ENCODE measurements at regions not wholly inside any gene's neighbourhood (a gene's known extent, or its start where the extent isn't known, plus 50 kb on each side); places are given as distances from the start of the nearest gene placed in this dataset.
"Not testable (repeated sequence)": the region's sequence is repeated elsewhere in the genome, so short reads cannot be mapped to it uniquely, and the experiment has no call there.

DNA sequence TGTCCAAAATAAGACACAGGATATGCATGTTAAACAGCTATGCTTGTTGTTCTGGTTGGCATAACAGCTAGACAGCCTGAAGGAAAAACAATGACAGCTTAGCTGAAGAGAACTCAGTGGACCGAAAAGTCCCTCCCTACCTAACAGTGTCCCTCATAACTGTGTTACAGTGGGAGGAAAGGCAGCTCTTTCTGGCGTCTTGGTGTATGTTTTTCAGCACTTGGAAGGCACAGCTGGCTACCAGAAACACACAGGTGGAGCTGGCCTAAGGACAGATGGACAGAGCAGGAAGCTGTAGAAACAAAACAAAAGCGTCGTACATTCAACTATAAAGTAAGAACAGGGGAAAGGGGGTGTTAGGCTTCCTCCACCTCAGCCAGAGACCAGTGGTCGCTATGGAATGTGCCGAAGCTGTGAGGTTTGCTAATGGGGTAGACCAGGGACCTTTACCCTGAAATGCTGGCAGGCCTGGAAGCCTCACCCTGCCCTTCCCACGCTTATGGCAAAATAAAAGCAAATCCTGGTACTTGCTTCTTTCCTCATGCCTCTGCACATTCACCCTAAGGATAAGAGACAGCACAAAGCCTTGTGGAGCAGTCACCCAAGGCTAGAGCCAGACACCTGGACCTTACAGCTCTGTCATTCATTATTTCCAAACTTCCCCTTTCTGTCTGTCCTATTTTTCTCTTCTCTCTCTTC lies 103.5 kb upstream of the TRIB2 start:
- DNase-seq: no peak

DNA sequence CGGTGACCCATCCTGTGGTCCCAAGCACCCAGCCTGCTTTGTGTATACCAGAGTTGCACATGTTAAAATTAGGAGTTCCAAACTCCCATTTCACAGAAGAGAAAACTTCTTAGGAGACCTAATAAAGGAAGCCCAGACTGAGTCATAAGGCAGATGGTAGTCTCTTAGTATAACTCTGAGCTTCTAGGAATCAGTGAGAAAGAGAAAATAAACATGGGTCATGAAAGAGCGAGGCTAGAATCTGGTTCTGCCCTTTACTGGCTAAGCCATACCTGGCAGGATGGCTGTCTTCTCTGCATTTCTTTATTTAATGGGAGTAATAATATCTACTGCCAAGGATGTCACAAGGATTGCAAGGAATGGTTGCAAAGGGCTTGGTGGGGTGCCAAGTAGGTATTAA lies 101.2 kb upstream of the TRIB2 start:
- no peak for DNase-seq

DNA sequence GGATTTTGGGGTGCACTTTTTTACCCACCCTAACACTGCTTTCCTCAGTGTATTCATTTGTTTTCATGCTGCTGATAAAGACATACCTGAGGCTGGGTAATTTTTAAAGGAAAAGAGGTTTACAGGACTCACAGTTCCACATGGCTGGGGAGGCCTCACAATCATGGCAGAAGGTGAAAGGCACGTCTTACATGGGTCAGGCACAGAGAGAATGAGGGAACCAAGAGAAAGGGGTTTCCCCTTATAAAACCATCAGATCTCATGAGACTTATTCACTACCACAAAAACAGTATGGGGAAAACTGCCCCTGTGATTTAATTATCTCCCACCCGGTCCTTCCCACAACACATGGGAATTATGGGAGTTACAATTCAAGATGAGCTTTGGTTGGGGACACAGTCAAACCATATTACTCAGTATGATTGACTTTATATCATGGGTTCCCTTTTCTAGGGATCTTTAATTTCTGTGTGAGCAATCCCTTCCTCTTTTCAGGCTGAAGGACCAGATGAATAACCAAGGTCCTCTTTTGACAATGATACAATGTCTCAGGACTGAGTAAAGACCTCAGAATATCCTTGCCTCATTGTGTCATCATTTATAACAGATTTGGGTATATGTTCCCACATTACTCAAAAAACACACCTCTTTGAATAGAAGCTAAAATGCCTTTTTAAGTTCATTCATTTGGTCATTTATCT lies 100.1 kb upstream of the TRIB2 start:
- no peak for DNase-seq

DNA sequence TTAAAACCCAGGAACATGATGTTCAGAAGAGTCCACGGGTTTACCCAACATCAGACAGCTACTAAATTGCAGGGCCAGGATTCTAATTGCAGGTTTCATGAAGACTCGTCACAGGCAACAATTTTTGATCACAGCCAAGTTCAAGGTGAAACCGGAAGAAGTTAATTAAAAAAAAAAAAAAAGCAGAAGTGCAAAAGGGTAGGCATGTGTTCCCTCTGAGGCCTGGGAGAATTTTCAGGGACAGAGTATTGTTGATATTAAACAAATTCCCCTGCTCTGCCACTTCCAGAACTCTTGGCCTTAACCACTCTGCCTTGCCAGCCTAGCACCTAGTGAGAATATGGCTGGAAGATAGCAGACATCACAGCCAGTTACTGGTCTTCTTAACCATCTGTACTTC lies 99.4 kb upstream of the TRIB2 start:
- DNase-seq: no peak

DNA sequence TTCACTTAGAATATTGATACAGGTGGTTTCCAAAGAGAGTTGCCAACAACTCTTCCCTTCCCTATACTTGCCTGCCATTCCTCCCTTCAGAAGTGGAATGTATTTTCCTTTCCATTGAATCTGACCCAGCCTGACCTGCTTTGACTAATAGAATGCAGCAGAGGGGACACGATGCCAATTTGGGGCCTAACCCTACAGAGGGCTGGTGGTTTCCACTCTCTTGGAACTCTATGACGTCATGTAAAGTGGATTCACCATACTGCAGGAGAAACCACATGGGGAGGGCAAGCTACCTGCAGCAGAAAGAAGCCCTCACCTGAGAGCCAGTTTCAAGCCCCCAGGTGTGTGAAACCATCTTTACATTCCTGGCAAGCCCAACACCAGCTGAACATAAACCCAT lies 98.9 kb upstream of the TRIB2 start:
- no peak for DNase-seq

DNA sequence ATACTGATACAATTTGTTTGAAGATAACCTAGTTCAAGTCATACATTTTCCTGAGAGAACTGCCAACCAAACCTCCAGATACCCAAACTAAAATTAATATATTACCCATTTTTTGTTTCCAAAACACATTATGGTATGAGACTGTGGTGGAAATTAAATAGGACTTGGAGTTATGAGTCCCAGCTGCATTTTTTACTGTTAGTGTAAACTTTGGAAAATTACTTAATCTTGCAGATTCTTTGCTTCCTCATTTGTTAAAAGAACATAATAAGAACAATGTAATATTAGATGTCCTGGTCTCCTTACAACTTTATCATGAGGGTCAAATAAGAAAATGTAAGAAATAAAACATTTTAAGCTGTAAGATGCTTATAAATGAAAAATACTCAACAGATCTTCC lies 98.2 kb upstream of the TRIB2 start:
- DNase-seq: no peak

DNA sequence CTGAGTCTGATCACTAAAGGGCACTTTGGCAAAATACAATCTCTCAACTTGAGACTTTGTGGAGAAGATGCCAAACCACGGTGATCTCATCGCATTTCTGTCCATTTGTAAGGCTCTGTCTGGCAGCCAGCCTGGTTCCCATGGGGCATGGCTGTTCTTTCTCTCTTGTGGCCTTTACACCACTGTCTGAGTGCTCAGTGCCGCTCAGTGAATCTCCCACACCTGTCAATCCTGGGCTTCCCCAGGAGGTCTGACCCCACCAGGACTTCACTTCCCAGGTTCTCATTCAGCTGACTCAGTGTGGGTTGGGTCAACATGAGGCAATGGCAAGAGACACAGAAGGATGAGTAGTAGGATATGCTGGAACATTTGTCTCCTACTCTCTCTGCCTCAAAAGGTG lies 96.8 kb upstream of the TRIB2 start:
- DNase-seq: no peak

DNA sequence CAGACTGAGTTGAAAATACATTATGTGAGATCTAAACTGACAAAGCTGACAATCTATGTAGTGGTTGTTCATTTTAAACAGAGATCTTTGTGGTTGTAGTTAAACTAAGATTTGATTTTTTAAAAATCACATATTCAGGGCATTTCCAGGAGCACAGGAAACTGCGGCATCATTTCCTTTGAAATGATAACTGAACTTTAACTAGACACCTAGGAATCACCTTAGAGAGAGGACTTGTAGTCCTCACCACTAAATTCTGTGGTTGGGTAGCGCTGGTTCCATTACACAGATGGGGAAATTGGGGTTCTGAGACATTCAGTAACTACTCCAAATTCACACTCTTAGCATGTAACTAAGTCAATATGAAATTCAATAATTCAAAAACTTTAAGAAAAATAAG lies 96.0 kb upstream of the TRIB2 start:
- DNase-seq: no peak

DNA sequence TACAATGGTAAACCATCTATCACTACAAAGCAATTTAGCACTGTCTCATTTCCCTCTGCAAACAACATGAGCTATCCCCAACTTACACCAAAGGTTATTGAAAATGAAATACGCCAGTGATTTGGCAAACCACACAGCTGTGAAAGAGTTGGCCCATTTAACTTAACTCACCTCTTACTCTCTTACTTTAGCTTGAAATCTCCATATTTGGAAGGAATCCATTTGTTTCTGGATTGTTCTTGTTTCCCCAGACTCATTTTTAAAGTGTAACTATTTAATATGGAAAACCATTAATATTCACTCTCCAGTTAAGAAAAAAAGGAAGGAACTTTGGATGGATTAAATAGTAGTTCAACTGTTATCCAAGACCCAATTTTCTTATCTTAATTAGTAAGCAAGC lies 93.7 kb upstream of the TRIB2 start:
- no peak for DNase-seq

DNA sequence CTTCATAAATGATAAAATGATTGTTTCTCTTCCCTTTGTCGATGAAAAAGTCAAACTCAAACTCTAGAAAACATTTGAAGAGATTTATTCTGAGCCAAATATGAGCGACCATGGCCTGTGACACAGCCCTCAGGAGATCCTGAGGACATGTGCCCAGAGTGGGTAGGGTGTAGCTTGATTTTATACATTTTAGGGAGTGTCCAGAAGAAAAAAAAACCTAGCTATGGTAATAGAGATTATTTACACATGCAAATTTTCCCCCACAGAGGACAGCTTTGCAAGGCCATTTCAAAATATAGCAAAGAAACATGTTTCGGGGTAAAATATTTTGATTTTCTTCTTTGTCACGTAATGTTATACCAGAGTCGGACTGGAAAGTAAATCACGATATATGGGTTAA lies 92.4 kb upstream of the TRIB2 start:
- DNase-seq: no peak

DNA sequence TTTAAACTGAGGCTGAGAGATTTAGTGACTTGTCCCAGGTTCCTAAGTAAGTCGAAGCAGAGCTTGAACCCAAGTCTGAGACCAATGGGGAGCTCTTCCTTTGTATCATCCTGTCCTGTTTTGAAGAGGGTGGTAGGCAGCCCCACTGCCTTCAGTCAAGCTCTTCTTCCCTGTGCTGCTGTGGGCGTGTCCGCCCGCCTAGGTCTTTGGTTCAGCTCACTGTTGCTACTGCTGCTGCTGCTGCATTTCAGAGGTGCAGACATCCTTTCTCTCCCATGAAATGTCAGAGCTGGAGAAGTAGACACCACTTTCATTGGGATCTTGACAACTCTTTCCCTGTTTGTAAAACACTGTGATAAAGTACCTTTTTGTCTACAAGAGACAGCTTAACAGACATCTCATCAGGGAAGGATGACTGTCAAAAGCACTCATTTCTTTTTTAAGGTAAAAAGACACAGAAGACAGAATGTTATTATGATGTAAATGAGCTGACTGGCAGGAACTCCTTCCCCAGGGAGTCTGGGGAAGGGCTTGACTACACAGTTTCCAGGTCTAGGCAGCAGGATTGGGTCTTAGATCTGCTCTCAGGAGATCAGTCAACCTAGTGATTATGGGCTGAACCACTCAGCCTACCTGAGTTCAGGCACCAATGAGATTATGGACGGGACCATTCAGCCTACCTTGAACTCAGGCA lies 91.7 kb upstream of the TRIB2 start:
- no peak for DNase-seq

DNA sequence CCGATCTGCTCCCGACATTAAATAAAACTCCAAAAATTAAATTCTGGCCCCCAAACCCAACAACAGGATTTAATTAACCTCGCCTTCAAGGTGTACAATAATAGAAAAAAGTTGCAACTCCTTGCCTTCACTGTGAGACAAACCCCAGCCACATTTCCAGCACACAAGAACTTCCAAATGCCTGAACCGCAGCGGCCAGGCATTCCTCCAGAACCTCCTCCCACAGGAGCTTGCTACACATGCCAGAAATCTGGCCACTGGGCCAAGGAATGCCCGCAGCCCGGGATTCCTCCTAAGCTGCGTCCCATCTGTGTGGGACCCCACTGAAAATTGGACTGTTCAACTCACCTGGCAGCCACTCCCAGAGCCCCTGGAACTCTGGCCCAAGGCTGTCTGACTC lies 88.2 kb upstream of the TRIB2 start:
- not testable (repeated sequence) for DNase-seq

DNA sequence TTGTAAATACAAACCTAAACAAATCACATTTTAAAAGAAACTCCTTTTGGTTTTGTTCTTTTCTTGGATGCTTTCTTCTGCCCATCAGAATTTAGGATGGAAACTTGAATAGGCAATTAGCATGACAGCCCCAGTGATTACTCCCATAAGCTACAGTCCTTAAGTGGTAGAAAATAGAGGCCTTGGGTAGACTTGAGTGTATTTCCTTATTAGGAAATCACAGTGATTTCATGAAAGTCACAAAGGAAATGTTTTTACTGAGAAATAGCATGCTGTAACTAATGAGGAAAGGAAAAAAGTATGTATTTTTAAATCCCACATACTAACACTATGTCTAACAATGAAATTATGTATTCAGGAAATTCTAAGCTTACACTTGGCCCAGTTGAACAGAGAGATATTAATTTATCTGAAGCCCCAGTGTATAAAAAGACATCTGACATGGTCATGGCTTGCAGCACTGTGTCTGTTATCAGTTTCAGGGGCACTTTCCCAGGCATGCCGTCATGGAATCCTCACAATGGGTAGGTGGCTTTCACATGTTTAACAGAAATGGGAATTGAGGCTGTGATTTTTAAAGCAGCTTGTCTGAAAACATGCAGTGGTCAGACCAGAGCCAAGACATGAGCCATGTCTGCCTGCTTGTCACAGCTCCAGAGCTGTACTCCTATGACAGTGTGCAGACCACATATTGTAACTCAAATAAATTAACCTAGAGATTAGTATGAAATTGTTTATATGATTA lies 79.7 kb upstream of the TRIB2 start:
- no peak for DNase-seq

DNA sequence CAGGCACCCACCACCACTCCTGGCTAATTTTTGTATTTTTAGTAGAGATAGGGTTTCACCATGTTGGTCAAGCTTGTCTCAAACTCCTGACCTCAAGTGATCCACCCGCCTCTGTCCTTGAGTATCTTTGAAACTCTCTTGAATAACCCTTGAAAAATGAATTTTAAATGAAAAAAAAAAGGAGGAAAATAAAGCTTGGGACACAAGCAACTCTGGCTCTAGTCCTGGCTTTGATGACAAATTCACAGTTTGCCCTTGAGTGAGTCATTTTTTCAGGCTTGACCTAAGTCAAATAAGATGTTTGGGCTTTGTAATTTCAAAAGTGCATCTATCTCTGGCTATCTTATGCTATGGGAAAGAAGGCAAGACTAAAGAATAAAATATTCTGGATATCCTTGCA lies 79.0 kb upstream of the TRIB2 start:
- DNase-seq: no peak

DNA sequence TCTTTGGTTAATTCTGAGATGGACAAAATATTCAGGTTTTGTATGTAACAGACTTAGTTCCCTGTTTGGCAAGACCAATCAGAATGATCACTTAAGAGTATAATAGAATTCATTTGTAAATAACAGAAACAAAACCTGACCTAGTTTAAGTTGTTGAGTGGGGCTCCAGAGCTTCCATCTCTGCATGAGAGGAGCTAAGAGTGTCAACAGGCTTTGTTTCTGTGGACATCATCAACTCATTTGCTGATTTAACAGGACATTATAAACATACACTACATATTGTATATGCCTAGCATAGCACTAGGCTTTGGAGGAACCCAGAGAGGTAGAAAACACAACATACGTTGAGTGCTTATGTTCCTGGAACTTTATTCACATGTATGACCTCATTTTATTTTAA lies 75.3 kb upstream of the TRIB2 start:
- DNase-seq: no peak

DNA sequence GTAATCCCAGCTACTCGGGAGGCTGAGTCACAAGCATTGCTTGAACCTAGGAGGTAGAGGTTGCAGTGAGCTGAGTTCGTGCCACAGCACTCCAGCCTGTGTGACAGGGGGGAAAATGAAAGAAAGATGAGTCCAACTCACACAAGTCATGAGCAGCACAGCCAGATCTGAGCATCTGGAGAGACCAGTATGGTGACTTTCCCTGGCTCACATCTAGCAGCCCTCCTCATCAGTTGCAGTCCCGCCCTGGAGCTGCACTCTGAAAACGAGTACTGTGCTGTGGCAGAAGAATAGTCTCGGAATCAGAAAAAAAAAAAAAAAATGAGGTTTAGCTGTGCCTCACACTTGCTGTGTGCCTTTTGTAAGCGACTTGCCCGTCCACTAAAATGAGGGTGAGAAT lies 74.4 kb upstream of the TRIB2 start:
- DNase-seq: no peak

DNA sequence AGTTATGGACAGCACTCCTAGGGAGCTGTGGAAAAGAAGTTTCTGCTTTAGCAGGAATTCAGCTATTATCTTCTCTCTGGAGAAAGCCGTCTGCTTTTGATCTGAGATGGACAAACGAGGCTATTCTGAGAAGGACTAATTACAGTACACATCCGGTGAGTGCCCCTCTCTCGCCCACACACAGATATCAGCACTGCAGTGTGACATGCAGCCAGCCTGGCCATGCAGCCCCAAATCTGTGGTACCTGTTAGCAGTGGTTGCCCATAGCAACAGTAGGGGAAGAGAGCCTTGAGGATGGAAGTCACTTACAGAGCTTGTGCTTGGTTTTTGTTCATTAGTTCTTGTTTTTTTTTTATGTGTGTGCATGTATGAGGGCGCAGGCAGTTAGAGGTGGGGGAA lies 73.9 kb upstream of the TRIB2 start:
- no peak for DNase-seq

DNA sequence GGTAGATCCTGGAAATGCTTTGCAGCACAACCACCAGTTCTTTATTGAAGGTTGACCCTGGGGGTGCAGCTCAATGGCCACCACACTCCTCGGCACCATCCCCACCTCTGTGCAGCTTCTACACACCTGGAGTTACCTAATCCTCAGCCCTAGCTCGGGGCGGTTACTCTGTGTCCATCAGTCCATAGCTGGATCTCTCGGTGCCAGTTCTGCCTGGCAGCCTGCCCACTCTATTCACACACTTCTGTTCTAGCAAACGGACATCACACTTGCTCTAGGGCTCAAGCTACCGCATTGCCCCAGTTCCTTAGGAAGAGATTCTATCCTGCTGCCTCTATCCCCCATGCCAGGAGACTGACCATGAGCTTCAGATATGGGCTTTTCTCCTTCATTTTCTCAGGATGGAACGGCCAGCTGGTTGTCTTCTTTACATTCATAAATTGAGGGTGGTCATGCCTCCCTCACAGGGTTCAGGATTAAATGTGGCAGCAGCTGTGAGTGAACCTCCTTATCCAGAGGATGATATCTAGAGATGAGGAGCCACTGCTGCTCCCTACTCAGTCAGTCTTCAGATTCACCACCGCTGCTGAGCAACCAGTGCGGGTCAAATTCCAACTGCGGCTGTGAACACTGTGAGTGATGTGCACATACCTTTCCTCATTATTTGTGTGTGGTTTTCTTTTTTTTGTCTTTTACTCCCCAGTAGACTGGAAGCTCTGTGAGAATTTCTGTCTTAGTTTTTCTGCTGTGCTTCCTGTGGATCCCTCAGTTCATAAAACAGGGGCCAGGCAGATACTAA lies 66.9 kb upstream of the TRIB2 start:
- no peak for DNase-seq

DNA sequence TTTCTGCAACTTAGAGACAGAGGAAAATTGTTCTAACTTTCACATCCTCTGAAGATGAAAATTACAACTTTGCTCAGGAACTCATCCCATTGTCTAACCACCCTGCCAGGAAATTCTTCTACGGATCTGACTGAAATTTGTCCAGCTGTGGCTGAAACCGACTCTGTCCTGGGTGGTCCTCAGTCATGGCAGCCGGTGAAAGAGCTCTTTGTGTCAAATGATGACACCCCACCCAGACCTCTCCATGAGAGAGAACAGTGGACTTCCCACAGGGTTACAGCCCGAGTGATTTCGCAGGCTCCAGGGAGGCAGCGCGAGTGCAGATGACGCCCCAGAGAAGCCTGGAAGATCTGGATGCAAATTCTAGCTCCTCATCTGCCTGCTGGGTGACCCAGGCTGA lies 65.1 kb upstream of the TRIB2 start:
- no peak for DNase-seq

DNA sequence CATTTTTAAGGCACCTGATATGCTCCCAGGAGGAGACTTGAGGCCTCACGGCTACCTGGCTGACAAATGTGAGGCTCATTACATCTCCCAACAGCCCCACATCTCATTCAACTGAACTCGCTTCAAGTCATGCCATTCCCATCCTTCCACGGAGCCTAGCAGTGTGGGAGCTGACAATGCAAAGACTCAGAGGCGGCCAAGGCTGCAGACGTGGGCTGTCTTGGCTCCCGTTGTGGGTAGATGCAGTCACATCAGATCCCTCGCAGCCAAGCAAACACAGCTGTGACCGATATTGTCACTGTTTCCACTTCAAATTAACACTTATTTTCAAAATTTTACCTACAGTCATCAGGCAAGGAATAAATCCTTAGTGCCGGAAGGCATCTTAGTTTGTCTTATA lies 64.0 kb upstream of the TRIB2 start:
- no peak for DNase-seq

DNA sequence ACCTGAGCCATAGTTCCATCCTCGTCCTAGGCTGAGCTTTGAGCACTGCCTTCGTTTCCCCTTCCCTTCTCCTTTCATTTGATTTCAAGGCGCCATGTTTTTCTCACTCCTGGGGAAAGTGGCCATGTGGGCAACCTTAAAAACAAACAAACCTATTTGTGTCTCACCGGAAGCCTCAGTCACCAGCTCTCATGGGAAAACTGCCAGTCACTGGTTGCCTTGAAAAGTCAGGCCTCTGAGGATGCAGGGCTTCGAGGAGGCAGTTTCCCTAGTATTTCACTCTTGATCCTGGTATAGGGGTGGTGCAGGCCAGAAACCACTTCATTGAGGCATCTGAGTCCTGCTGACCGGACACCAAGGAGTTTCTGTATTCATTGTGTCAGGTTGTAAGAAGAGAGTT lies 59.2 kb upstream of the TRIB2 start:
- no peak for DNase-seq

DNA sequence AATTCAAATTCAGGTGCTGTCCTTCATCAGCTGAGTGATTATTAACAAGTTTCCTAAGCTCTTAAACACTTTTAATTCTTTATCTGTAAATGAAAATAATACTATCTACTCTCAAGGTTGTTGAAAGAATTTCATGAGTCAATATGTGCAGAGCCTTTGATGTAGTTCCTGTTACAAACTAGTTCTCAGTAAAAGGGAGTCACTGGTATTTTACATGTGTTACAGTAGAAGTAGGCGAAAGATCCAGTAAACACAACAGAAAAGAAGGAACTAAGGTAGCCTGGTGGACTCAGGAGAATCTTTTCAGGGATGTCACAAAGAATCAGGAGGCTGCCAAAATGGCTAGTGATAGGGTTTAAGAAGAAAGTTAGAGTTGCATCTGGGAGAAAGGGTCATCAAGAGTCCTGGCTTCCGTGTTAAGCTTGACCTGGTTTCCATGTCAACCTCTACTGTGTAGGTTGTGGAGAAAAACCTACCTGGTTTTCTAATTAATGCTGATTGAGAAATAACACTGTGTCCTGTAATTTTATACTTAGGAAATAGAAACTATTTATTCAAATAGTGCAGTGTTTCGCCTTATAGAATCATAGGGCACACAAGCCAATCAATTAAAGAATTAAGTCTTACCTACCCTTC lies 58.3 kb upstream of the TRIB2 start:
- DNase-seq: no peak

Data from NCI-H446 (cell line).